Astrocyte (in vitro differentiated cells and primary cell): ENCODE measurements at regions not wholly inside any gene's neighbourhood (a gene's known extent, or its start where the extent isn't known, plus 50 kb on each side); places are given as distances from the start of the nearest gene placed in this dataset.

ENCODE experiments used
- DNase-seq: peaks from one replicate; pipeline ENCODE4 v3.0.0-alpha.2; 2010; ENCODE audit warnings: low read depth
- FAIRE-seq: peaks from 2 replicates; lab custom pipeline; 2011; peaks lifted over from hg19 to GRCh38; lab: Jason Lieb, UNC
- H2AFZ ChIP-seq: 2 replicates; pipeline ENCODE4 v1.6.0; 2012; ENCODE audit warnings: low read depth, low read length, inconsistent platforms
- H3K27ac ChIP-seq: 2 replicates; pipeline ENCODE4 v1.5.1; 2011; ENCODE audit warnings: low read depth, low read length, inconsistent platforms
- H3K27me3 ChIP-seq: 2 replicates; pipeline ENCODE4 v1.6.0; 2011; ENCODE audit warnings: low read length, inconsistent platforms; ENCODE audit not compliant: insufficient read depth
- H3K36me3 ChIP-seq: 2 replicates; pipeline ENCODE4 v1.5.1; 2011; ENCODE audit warnings: low read length, inconsistent platforms; ENCODE audit not compliant: insufficient read depth
- H3K4me1 ChIP-seq: 2 replicates; pipeline ENCODE4 v1.5.1; 2011; ENCODE audit warnings: low read length, inconsistent platforms; ENCODE audit not compliant: insufficient read depth
- H3K4me2 ChIP-seq: 2 replicates; pipeline ENCODE4 v1.6.0; 2012; ENCODE audit warnings: low read length, inconsistent platforms
- H3K4me3 ChIP-seq: 2 replicates; pipeline ENCODE4 v1.5.1; 2011; ENCODE audit warnings: low read depth, mild to moderate bottlenecking, low read length, inconsistent platforms; ENCODE audit not compliant: insufficient read depth
- H3K79me2 ChIP-seq: 2 replicates; pipeline ENCODE4 v1.6.0; 2012; ENCODE audit warnings: mild to moderate bottlenecking, low read length, inconsistent platforms; ENCODE audit not compliant: insufficient read depth
- H3K9ac ChIP-seq: 2 replicates; pipeline ENCODE4 v1.6.0; 2012; ENCODE audit warnings: mild to moderate bottlenecking, low read length, inconsistent platforms
- H3K9me3 ChIP-seq: 2 replicates; pipeline ENCODE4 v1.5.1; 2012; ENCODE audit warnings: low read depth, mild to moderate bottlenecking, low read length, inconsistent platforms; ENCODE audit not compliant: insufficient read depth
- H4K20me1 ChIP-seq: 2 replicates; pipeline ENCODE4 v1.6.0; 2012; ENCODE audit warnings: low read length, inconsistent platforms; ENCODE audit not compliant: insufficient read depth
- H3K27ac Mint-ChIP-seq: one replicate; pipeline ENCODE4 v1.8.0; 2021; ENCODE audit warnings: mild to moderate bottlenecking, mixed read lengths; ENCODE audit not compliant: unreplicated experiment
- H3K27me3 Mint-ChIP-seq: one replicate; pipeline ENCODE4 v1.8.0; 2021; ENCODE audit warnings: low read depth, mixed read lengths; ENCODE audit not compliant: unreplicated experiment
- H3K36me3 Mint-ChIP-seq: one replicate; pipeline ENCODE4 v1.8.0; 2021; ENCODE audit warnings: low read depth, mixed read lengths; ENCODE audit not compliant: unreplicated experiment
- H3K4me1 Mint-ChIP-seq: one replicate; pipeline ENCODE4 v1.8.0; 2021; ENCODE audit warnings: low read depth, mixed read lengths; ENCODE audit not compliant: unreplicated experiment
- H3K4me3 Mint-ChIP-seq: one replicate; pipeline ENCODE4 v1.8.0; 2021; ENCODE audit warnings: mild to moderate bottlenecking, moderate library complexity, mixed read lengths; ENCODE audit not compliant: unreplicated experiment
- H3K9me3 Mint-ChIP-seq: one replicate; pipeline ENCODE4 v1.8.0; 2021; ENCODE audit warnings: mild to moderate bottlenecking, mixed read lengths; ENCODE audit not compliant: unreplicated experiment
- CTCF ChIP-seq: IDR thresholded peaks from 2 replicates; pipeline ENCODE4 v1.5.1; 2011; ENCODE audit warnings: low read depth, mild to moderate bottlenecking, inconsistent platforms, low read length, moderate library complexity; ENCODE audit not compliant: insufficient read depth
- EZH2 ChIP-seq: IDR thresholded peaks from 2 replicates; pipeline ENCODE4 v1.6.1; 2012; ENCODE audit warnings: mild to moderate bottlenecking, low read length, inconsistent platforms; ENCODE audit not compliant: insufficient read depth

- no peak overlapping the region for H3K27ac Mint-ChIP-seq
- Histone ChIP-seq H3K4me2 (no peak overlapping the region), H4K20me1 (no peaks in the 10 kb centered on the region), H3K36me3 (no peaks in the 10 kb centered on the region), H3K79me2 (no peaks in the 10 kb centered on the region), H2AFZ (no peak overlapping the region), H3K27ac (no peak overlapping the region), H3K9ac (no peak overlapping the region), H3K9me3 (no peaks in the 10 kb centered on the region), H3K27me3 (no peaks in the 10 kb centered on the region), H3K4me3 (no peak overlapping the region), H3K4me1 (no peaks in the 10 kb centered on the region)
- DNase-seq (peak; percentile 35), FAIRE-seq (no peak)
- no peak for TF ChIP-seq EZH2
- no peaks in the 10 kb centered on the region for H3K4me1 Mint-ChIP-seq
- peaks cover 6% of the 10 kb centered on the region for H3K27me3 Mint-ChIP-seq
- no peaks in the 10 kb centered on the region for H3K36me3 Mint-ChIP-seq
- H3K4me3 Mint-ChIP-seq = no peak overlapping the region
- H3K9me3 Mint-ChIP-seq = no peaks in the 10 kb centered on the region
Observed at GRCh38 chr2:18399601-18400000, 160.9 kb downstream of the RDH14 start.

- Mint-ChIP-seq H3K4me1 (no peaks in the 10 kb centered on the region), H3K9me3 (no peaks in the 10 kb centered on the region), H3K27me3 (peaks cover 10% of the 10 kb centered on the region), H3K36me3 (no peaks in the 10 kb centered on the region), H3K4me3 (no peak overlapping the region), H3K27ac (no peak overlapping the region)
- Histone ChIP-seq H3K36me3 (no peaks in the 10 kb centered on the region), H3K79me2 (no peaks in the 10 kb centered on the region), H3K9ac (no peak overlapping the region), H3K9me3 (no peaks in the 10 kb centered on the region), H3K27me3 (no peaks in the 10 kb centered on the region), H3K4me1 (no peaks in the 10 kb centered on the region), H3K4me3 (no peak overlapping the region), H2AFZ (no peak overlapping the region), H3K4me2 (no peak overlapping the region), H3K27ac (no peak overlapping the region), H4K20me1 (no peaks in the 10 kb centered on the region)
- DNase-seq (no peak), FAIRE-seq (no peak)
- TF ChIP-seq CTCF (no peak), EZH2 (no peak)
Observed at GRCh38 chr2:18398833-18399232, 161.6 kb downstream of the RDH14 start.

GRCh38 chr2:18396329-18397010, 164.0 kb downstream of the RDH14 start:
- Mint-ChIP-seq H3K9me3 (no peaks in the 10 kb centered on the region), H3K36me3 (no peaks in the 10 kb centered on the region), H3K4me1 (no peaks in the 10 kb centered on the region), H3K27me3 (peaks cover 18% of the 10 kb centered on the region), H3K27ac (no peak overlapping the region), H3K4me3 (no peak overlapping the region)
- DNase-seq = peak; percentile 58
- Histone ChIP-seq H3K27me3 (no peaks in the 10 kb centered on the region), H3K9ac (no peak overlapping the region), H3K4me3 (no peak overlapping the region), H3K36me3 (no peaks in the 10 kb centered on the region), H3K4me1 (no peaks in the 10 kb centered on the region), H3K4me2 (no peak overlapping the region), H3K79me2 (no peaks in the 10 kb centered on the region), H2AFZ (no peak overlapping the region), H3K9me3 (no peaks in the 10 kb centered on the region), H4K20me1 (no peaks in the 10 kb centered on the region), H3K27ac (no peak overlapping the region)
- no peak for TF ChIP-seq CTCF
- no peak for TF ChIP-seq EZH2
- no peak for FAIRE-seq
